Right atrium auricular region (tissue), 2 donors: ENCODE measurements at regions not wholly inside any gene's neighbourhood (a gene's known extent, or its start where the extent isn't known, plus 50 kb on each side); places are given as distances from the start of the nearest gene placed in this dataset.

Experiments used
- DNase-seq: peaks from one replicate; pipeline ENCODE4 v3.0.0-alpha.2; 2019; ENCODE audit warnings: low spot score
- H3K27ac ChIP-seq, 2 donors: fragments of 200-600 bp; sonication (generic); 1 replicate in 1 of 2; 2 replicates in 1 of 2; pipeline ENCODE4 v1.5.1; 2016 to 2019
- H3K27me3 ChIP-seq, 2 donors: fragments of 200-600 bp; sonication (generic); one replicate each; pipeline versions ENCODE4 v1.5.1 to v1.6.0; 2017 to 2019
- H3K36me3 ChIP-seq: fragments of 200-600 bp; sonication (generic); one replicate; pipeline ENCODE4 v1.5.1; 2016
- H3K4me1 ChIP-seq, 2 donors: fragments of 200-600 bp; sonication (generic); one replicate each; pipeline versions ENCODE4 v1.5.1 to v1.6.0; 2017 to 2019
- H3K4me3 ChIP-seq, 2 donors: fragments of 200-600 bp; sonication (generic); 1 replicate in 1 of 2; 2 replicates in 1 of 2; pipeline ENCODE4 v1.5.1; 2017 to 2019; ENCODE audit warnings: mild to moderate bottlenecking in 1 of 2, moderate library complexity in 1 of 2
- H3K9me3 ChIP-seq, 2 donors: fragments of 200-600 bp; sonication (generic); one replicate each; pipeline ENCODE4 v1.5.1; 2019
- CTCF ChIP-seq, 2 donors: fragments of 200-600 bp; sonication (generic); IDR thresholded peaks; one replicate each; pipeline ENCODE4 v1.5.1; 2019; ENCODE audit warnings: antibody characterized with exemption in 2 of 2

DNA sequence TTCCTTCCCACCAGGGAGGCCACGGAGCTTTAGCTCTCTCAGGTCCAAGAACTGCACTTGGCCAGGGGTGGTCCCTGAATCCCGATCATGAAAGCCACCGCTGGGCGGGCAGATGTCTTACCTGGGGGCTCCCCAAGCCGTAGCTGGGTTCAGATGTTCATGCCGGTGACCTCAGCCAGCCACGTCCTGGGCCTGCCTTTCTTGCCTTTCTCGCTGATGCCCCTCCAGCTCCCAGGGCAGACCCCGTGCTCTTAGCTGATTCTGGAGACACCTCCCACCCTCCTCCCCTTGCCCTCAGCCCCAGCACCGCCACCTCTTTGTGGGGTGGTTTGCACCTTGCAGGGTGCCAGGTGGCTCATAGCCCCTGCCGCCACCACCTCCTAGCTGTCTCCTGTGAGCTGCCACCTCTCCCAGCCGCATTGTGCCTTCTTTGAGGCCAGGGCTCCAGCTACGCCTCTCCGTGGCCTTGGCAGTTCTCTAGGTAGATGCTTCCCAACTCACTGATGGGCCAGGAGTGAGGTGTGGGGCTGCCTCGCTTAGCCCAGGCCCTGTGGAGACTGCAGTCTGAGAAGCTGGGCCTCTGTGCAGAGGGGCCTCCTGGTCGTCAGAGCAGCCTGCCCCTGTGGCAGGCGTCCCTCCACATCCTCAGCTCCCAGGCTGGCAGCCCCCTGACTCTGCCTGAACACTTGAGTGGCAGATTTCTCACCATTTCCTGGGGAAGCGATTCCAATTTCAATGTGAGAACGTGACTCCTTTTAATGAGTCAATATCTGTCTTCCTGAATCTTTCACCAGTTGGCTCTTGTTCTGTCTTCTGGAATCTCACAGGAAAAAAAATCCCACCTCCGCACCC lies 97.6 kb upstream of the B3GAT1 start:
- Histone ChIP-seq H3K27me3 (no peaks in the 10 kb centered on the region), H3K27ac (no peak overlapping the region), H3K9me3 (no peaks in the 10 kb centered on the region), H3K4me3 (no peak overlapping the region), H3K4me1 (no peaks in the 10 kb centered on the region), H3K36me3 (no peaks in the 10 kb centered on the region)
- no peak for TF ChIP-seq CTCF (IDR thresholded peaks at IDR 0.05)
- DNase-seq: no peak

GRCh38 chr11:134508219-134508990 lies 96.4 kb upstream of the B3GAT1 start:
- Histone ChIP-seq H3K4me1 (no peaks in the 10 kb centered on the region), H3K4me3 (no peak overlapping the region), H3K9me3 (no peaks in the 10 kb centered on the region), H3K27me3 (no peaks in the 10 kb centered on the region), H3K27ac (no peak overlapping the region), H3K36me3 (no peaks in the 10 kb centered on the region)
- no peak for TF ChIP-seq CTCF (IDR thresholded peaks at IDR 0.05)
- no peak for DNase-seq

DNA sequence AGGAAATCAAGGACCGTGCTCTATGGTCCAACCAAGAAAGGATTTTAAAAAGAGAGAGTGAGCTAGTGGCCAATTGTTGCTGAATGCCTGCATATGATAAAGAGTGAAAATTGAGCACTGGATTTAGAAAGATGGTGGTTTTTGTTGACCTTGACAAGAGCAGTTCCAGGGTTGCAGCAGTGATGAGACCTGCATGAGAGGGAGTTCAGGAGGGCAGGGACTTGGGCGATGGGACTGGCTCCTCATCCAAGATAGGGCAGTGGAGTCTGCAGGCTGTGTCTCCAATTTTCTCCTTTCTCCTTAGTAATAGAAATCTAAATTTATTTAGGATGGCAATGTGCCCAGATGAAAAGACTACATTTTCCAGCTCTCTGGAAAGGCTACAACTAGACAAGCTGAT lies 94.0 kb upstream of the B3GAT1 start:
- Histone ChIP-seq H3K27ac (no peak overlapping the region), H3K4me1 (no peaks in the 10 kb centered on the region), H3K4me3 (no peak overlapping the region), H3K27me3 (no peaks in the 10 kb centered on the region), H3K9me3 (no peaks in the 10 kb centered on the region), H3K36me3 (no peaks in the 10 kb centered on the region)
- DNase-seq: no peak
- TF ChIP-seq CTCF (IDR thresholded peaks at IDR 0.05): no peak

DNA sequence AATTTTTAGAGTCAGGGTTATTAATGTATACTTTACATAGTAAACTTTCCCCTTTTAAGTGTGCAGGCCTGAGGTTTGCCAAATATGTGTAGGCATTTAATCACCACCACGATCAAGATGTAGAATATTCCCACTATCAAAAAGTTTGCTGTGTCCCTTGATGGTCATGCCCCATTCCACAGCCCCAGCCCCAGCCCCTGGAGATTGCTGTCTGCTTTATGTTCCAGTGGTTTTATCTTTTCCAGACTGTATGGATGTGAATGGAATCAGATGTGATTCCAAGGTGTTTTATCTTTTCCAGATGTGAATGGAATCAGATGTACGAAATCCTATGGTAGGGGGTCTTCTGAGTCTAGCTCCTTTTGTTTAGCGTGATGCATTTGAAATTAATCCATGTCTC lies 93.1 kb upstream of the B3GAT1 start:
- Histone ChIP-seq H3K4me1 (no peaks in the 10 kb centered on the region), H3K9me3 (no peaks in the 10 kb centered on the region), H3K36me3 (no peaks in the 10 kb centered on the region), H3K27me3 (no peaks in the 10 kb centered on the region), H3K4me3 (no peak overlapping the region), H3K27ac (no peak overlapping the region)
- DNase-seq: no peak
- TF ChIP-seq CTCF (IDR thresholded peaks at IDR 0.05): no peak

DNA sequence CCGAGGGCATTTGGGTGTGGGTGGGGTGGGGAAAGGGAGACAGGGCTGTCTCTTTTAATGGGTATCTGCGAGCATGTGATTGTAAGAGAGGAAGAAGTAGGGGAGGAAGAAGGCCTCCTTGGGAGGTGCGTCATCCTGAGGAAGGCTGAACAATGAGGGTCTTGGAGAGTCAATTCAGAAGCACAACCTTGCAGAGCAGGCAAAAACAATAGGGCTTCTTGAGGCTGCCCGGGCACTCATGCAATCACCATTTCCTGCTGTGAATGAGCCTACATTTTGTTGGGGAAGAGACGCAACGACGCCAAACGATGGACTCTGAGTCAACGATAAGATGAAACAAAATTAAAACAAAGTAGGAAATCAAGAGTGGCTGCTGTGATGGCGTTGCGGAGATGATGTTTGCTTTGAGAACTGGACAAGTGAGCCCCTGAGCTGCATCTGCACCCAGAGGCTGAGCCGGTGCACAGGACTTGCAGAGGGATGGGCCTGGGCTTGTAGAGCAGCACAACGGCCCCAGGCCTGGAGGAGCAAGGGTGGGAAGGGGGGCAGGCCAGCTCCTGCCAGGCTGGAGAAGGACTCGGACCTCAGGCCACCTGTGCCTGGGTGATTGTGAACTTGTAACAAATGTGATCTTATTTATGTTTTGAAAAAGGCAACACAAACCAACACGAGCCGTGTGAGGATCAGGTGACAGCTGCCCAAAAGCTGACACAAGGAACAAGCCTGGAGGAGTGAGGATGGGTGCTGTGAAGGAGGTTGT lies 92.3 kb upstream of the B3GAT1 start:
- no peaks in the 10 kb centered on the region for H3K36me3 ChIP-seq
- H3K4me1 ChIP-seq: no peaks in the 10 kb centered on the region
- H3K27me3 ChIP-seq: no peaks in the 10 kb centered on the region
- no peaks in the 10 kb centered on the region for H3K9me3 ChIP-seq
- no peak overlapping the region for H3K27ac ChIP-seq
- H3K4me3 ChIP-seq: no peak overlapping the region
- DNase-seq: no peak
- TF ChIP-seq CTCF (IDR thresholded peaks at IDR 0.05): no peak
